HG02759 (cell line): ENCODE measurements at regions not wholly inside any gene's neighbourhood (a gene's known extent, or its start where the extent isn't known, plus 50 kb on each side); places are given as distances from the start of the nearest gene placed in this dataset.
"Not testable (repeated sequence)": the region's sequence is repeated elsewhere in the genome, so short reads cannot be mapped to it uniquely, and the experiment has no call there.

ENCODE experiments used
- ATAC-seq: cut with Tn5 transposase; IDR thresholded peaks from one replicate; pipeline ENCODE4 v1.9.1; 2021; ENCODE audit warnings: mild to moderate bottlenecking, moderate library complexity; ENCODE audit not compliant: unreplicated experiment

DNA sequence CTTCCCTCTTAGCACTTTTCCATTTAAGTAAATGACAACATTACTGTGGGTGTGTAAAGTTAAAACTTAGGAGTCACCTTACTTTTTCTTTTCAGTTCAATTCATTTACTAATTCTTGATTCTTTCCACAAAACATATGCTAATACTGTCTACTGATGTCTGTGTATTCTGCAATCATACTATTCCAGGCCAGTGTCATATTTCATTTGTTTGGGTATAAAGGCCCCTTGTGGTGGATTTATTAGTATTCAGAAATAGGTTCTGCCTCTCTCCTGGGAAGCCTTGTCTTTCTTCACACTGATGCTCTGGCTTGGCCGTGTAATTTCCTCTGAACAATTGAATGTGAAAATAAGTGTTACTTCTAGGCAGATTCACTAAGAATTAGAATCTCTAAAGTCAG, 621.9 kb upstream of the SPRY2 start:
- no peak for ATAC-seq

DNA sequence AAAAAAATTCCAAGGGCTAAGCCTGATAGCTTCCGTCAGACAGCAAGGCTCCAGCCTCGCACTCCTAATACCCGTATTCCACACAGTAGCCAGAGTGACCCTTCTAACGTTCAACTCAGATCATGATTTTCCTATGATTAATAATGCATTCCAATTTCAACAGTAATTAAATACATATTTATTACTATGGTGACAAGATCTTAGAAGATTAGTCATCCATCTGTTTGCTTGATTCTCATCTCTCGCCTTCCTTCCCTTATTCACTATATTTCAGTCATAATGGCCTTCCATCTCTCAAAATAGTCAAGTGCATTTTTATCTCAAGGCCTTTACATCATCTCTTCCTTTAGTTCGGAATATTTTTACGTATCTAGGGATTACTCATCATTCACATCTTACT, 621.2 kb upstream of the SPRY2 start:
- ATAC-seq = no peak

DNA sequence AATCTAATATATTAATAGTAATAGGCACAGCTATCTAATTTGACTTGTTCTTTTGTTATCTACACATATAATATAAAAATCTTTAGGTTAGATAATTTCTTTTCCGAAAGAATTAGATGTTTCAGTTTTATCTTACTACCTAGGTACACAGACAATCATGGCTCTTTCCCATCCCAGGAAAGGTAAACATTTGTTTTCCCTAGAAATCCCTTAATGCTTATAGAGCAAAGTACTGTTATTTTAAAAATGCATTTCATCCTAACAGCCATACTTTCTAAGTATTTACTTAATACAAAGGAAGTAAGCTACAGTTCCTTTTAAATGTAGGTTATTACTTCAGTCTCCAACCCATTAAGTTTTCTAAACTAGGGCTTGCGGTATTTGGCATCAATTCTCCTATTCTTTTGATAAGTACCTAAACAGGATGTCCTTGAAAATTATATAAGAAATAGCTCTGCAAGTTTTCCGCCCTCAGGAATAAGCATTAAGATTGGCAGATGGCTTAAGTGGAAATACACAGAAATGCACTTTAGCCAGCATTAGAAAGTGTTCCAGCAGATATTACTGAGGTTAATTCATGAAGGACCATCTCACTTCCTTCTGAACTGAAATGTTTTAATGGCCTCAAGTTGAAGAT, 616.2 kb upstream of the SPRY2 start:
- no peak for ATAC-seq

DNA sequence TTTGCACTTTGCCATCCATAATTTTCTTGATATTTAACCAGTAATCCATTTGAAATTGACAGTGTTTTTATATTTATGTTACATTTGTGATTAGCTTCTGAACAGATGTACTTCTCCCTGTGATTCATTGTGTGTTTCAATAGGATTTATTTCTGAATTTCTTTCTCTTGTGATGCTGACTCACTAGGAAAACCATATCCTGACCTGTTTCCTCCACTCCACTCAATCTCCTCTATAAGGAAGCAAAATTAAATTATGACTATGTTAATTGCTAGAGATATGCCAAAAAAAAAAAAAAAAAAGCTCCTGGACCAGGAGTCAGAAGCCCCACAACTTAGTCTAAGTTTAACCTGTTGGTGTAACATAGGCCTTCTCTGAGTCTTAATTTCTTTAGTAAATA, 614.6 kb upstream of the SPRY2 start:
- no peak for ATAC-seq

- no peak for ATAC-seq
Observed at GRCh38 chr13:80952158-80952557, 611.2 kb upstream of the SPRY2 start.

DNA sequence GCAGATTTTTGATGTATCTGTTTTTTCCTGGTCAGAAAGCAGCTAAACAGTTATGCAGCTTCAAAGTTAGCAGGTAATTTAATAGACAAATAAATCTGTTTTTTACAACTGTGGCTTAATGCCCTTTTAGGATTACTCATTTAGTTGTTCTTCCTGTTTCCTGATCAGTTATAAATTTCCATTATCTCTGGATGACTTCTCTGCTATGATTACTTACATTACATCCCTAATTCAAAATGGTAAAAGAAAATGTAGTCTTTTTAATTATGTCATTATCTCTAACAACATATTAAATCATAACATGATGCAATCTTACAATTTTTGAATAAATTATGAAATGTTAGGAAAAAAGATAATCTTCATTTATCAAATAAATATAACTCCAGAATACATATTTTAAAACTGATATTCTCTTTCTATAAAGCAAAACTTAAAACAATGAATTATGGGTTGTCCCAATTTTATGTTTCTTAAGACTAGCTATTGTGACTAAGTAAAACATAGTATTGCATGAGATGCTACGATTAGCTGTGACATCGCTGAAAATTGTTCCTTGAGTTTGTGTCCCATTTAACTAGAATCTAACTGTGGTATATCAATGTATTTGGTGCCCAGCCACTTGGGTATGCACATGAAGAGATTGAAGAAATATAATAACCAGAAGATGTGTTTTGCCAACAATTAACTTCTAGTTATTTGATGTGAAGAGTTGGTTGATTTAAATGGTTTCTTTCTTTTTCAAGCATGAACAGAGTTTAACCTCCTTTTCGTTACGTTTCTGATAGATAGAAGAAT, 605.3 kb upstream of the SPRY2 start:
- ATAC-seq = no peak

GRCh38 chr13:80945328-80945727, 604.4 kb upstream of the SPRY2 start:
- no peak for ATAC-seq

GRCh38 chr13:80939581-80939980, 598.7 kb upstream of the SPRY2 start:
- no peak for ATAC-seq

DNA sequence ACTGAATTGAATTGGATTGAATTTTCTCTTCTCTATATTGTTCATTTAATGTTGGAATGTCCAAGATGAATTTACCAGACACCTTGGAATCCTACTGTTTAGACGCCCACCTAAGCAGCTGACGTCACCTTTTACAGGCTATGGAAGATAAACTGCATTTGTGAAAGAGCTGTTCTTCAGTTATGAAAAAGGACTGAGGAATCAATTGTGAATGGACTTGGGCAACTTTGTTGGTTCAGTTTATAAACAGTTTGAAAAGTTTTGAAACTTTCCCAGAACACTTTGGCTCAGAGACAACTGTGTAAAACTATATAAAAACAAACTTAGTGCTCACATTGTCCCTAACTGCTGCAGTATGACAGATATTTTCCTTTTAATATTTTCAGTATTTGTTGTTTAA, 590.8 kb upstream of the SPRY2 start:
- ATAC-seq = no peak

GRCh38 chr13:80931118-80931517, 590.2 kb upstream of the SPRY2 start:
- no peak for ATAC-seq

- no peak for ATAC-seq
Observed at GRCh38 chr13:80928241-80928640, 587.3 kb upstream of the SPRY2 start.

- ATAC-seq = not testable (repeated sequence)
Observed at GRCh38 chr13:80926024-80926423, 585.1 kb upstream of the SPRY2 start.

GRCh38 chr13:80924596-80924995, 583.7 kb upstream of the SPRY2 start:
- no peak for ATAC-seq

DNA sequence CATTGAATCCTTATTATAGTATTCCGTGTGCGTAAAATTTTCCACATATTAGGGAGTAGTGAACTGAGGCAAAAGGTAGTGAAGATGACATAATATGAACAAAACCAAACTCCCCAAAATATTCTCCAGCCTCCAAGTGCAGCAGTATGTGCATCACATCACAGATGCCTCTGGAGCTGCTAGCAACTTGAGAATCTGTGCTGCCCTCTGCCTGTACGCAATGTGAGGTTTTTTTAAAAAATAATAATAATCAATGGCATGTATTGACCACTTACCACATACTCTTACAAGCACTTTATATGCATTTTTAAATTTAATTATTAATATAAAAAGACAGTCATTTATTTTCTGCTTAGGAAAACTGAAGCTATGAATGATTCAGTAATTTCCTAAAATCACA, 583.0 kb upstream of the SPRY2 start:
- no peak for ATAC-seq

DNA sequence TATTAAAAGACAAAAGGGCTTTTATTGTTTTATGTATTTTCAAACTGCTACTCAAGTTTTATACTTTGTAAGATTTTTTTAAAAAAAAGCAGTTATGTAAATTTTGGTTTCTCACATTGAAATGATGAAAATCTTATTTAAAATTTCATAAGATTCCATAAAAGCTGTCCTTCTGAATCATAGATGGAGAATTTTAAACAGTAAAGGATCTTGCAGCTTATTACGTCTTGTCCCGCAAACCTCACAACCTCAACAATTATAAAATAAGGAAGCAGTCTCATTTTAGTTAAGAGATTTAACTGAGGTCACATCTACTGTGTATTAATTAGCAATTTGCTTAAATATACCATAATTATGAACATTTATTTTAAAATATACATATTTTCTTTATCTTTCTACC, 581.0 kb upstream of the SPRY2 start:
- ATAC-seq = no peak

- no peak for ATAC-seq
Observed at GRCh38 chr13:80921541-80921940, 580.6 kb upstream of the SPRY2 start.

DNA sequence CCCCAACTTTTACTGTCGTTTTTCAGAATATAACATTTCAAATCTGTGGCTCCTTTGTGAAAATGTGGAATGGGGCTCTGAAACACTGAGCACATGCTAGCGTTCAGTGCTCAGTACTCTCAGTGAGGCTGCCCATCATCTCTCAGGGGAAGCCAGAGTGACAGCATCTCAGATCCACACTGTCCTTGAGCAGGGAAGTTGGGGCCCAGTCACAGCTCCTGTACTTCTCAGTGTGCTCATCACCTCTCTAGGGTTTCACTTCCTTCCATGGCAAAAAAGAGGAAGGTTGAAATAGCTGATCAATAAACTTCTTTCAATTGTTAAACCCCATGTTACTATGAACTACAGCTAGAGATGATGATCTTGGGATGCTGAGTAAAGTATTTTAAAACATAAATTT, 565.9 kb upstream of the SPRY2 start:
- ATAC-seq = no peak

- no peak for ATAC-seq
Observed at GRCh38 chr13:80904386-80904785, 563.5 kb upstream of the SPRY2 start.

DNA sequence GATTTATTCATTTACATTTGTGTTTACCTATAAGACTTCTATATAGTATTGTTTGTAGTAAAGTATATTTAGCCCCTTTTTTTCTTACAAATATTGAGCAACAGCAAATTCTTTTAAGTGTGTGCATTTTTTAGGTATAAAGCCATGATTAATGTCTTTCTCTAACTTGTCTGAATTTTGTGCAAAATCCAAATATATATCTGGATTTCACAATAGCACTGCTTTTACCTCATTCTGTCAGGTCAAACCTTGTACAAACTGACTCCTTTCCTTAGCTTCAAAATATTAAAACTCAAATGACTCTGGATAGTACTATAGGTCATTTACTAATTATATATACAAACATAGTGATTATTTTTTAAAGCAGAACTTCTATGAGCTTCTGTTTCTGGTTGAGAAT, 563.0 kb upstream of the SPRY2 start:
- no peak for ATAC-seq

DNA sequence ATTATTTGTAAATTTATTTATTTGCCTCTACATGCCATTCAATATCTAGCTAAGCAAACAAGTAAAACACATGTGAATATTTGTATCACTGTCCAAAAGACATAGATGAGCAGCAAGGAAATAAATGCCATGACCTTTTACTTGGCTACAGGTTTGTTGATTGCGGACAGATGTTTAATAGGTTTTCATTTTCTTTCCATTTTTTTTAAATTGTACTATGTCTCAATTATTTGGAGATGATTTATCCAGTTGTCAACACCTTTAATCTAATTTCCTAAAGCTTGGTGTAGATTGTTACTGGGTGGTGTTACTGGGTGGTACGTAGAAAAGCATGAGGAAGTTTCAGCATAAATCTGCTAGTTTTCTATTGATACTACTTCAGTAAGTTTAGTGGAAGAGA, 560.6 kb upstream of the SPRY2 start:
- ATAC-seq = no peak

GRCh38 chr13:80901111-80901510, 560.2 kb upstream of the SPRY2 start:
- ATAC-seq = no peak

DNA sequence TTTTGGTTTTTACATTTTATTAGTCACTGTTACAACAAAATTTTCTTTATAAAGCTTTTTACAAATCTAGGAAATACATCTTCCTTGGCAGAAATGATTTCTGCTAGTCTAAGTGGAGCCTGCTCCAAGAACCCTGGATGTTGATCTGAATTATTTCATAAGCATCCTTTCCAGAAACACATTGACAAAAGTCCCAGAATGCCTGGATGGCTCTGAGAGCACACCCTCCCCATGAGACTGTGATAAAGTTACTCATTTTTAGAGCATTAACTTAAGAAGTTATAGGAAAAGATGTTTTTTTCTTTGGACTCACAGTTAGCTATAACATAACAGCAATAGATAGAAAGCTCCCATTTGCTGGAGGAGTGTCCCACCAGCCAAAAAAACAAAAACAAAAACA, 559.6 kb upstream of the SPRY2 start:
- ATAC-seq = no peak

DNA sequence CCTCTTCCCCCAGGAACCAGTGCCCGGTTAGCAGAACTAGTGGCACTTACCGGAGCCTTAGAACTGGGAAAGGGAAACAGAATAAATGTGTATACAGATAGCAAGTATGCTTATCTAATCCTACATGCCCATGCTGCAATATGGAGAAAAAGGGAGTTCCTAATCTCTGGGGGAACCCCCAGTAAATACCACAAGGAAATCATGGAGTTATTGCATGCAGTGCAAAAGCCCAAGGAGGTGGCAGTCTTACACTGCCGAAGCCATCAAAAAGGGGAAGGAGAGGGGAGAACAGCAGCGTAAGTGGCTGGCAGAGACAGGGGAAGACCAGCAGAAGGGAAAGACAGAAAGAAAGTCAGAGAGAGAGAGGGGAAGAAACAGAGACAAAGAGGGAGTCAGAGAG, 556.7 kb upstream of the SPRY2 start:
- ATAC-seq = not testable (repeated sequence)
